ENCODE measurements at regions not wholly inside any gene's neighbourhood (a gene's known extent, or its start where the extent isn't known, plus 50 kb on each side); places are given as distances from the start of the nearest gene placed in this dataset.

GRCh38 chr18:30186245-30186644, 856.3 kb downstream of the DSC3 start:
- Histone ChIP-seq H3F3A (ENCODE audit: control insufficient read depth, insufficient read depth) (no peaks in the 10 kb centered on the region), H3K4me2 (ENCODE audit: low read length) (no peak overlapping the region), H3K9me2 (replicated peaks; ENCODE audit: control insufficient read depth, low read length) (no peaks in the 10 kb centered on the region), H4K20me1 (ENCODE audit: control insufficient read depth, insufficient read depth, low read depth, low read length) (no peaks in the 10 kb centered on the region), H3K36me3 (ENCODE audit: control insufficient read depth, low read length) (no peaks in the 10 kb centered on the region), H3K27ac (ENCODE audit: low read depth, low read length) (no peak overlapping the region), H3K4me3 (ENCODE audit: low read length) (no peak overlapping the region), H3K79me2 (ENCODE audit: control insufficient read depth, low read length) (no peaks in the 10 kb centered on the region), H3K9me3 (ENCODE audit: control insufficient read depth, insufficient read depth, low read length) (no peaks in the 10 kb centered on the region), H3K4me1 (ENCODE audit: control insufficient read depth, low read length) (no peaks in the 10 kb centered on the region), H3K27me3 (ENCODE audit: control insufficient read depth, low read length) (no peaks in the 10 kb centered on the region)
- TF ChIP-seq CTCF (IDR thresholded peaks at IDR 0.05; ENCODE audit: low read depth, low read length, poor library complexity, severe bottlenecking), result no peak

- no peaks in the 10 kb centered on the region for H3K4me1 ChIP-seq (ENCODE audit: control insufficient read depth, low read length)
- H3F3A ChIP-seq (ENCODE audit: control insufficient read depth, insufficient read depth), result no peaks in the 10 kb centered on the region
- no peaks in the 10 kb centered on the region for H3K27me3 ChIP-seq (ENCODE audit: control insufficient read depth, low read length)
- H4K20me1 ChIP-seq (ENCODE audit: control insufficient read depth, insufficient read depth, low read depth, low read length), result no peaks in the 10 kb centered on the region
- H3K4me3 ChIP-seq (ENCODE audit: low read length), result no peak overlapping the region
- H3K4me2 ChIP-seq (ENCODE audit: low read length), result no peak overlapping the region
- no peaks in the 10 kb centered on the region; the same call in 1 of the 2 replicates for H3K9me3 ChIP-seq (ENCODE audit: control insufficient read depth, insufficient read depth, low read length)
- TF ChIP-seq CTCF (IDR thresholded peaks at IDR 0.05; ENCODE audit: low read depth, low read length, poor library complexity, severe bottlenecking) (no peak), EZH2phosphoT487 (IDR thresholded peaks at IDR 0.05; ENCODE audit: borderline replicate concordance, low read length) (no peak)
- H3K9me2 ChIP-seq (replicated peaks; ENCODE audit: control insufficient read depth, low read length), result no peaks in the 10 kb centered on the region
- H3K27ac ChIP-seq (ENCODE audit: low read depth, low read length), result no peak overlapping the region
- no peaks in the 10 kb centered on the region for H3K36me3 ChIP-seq (ENCODE audit: control insufficient read depth, low read length)
- H3K79me2 ChIP-seq (ENCODE audit: control insufficient read depth, low read length), result no peaks in the 10 kb centered on the region
Measured at GRCh38 chr18:30177056-30177455, 865.5 kb downstream of the DSC3 start.

- H3K4me3 ChIP-seq (ENCODE audit: low read length), result no peak overlapping the region
Measured at GRCh38 chr18:30175621-30176225, 866.8 kb downstream of the DSC3 start.

More at GRCh38 chr18:30175621-30176225, 866.8 kb downstream of the DSC3 start:
- Histone ChIP-seq H3K4me1 (ENCODE audit: control insufficient read depth, low read length) (no peaks in the 10 kb centered on the region), H3K27ac (ENCODE audit: low read depth, low read length) (no peak overlapping the region), H3K9me3 (ENCODE audit: control insufficient read depth, insufficient read depth, low read length) (no peaks in the 10 kb centered on the region; the same call in 1 of the 2 replicates), H3K4me2 (ENCODE audit: low read length) (no peak overlapping the region), H3K79me2 (ENCODE audit: control insufficient read depth, low read length) (no peaks in the 10 kb centered on the region), H3K36me3 (ENCODE audit: control insufficient read depth, low read length) (no peaks in the 10 kb centered on the region), H4K20me1 (ENCODE audit: control insufficient read depth, insufficient read depth, low read depth, low read length) (no peaks in the 10 kb centered on the region), H3F3A (ENCODE audit: control insufficient read depth, insufficient read depth) (no peaks in the 10 kb centered on the region), H3K9me2 (replicated peaks; ENCODE audit: control insufficient read depth, low read length) (no peaks in the 10 kb centered on the region), H3K27me3 (ENCODE audit: control insufficient read depth, low read length) (no peaks in the 10 kb centered on the region)
- TF ChIP-seq EZH2phosphoT487 (IDR thresholded peaks at IDR 0.05; ENCODE audit: borderline replicate concordance, low read length), result no peak
- no peak for TF ChIP-seq CTCF (IDR thresholded peaks at IDR 0.05; ENCODE audit: low read depth, low read length, poor library complexity, severe bottlenecking)

All from DOHH2 (cell line).